OCI-LY7 (cell line): ENCODE measurements at regions not wholly inside any gene's neighbourhood (a gene's known extent, or its start where the extent isn't known, plus 50 kb on each side); places are given as distances from the start of the nearest gene placed in this dataset.
A peak's percentile ranks its signal among the peaks of the same experiment; 100 is the strongest.

ENCODE experiments used
- CTCF ChIP-seq: fragments of 200-600 bp; sonication (generic); conservative IDR thresholded peaks from 2 replicates; pipeline ENCODE4 v1.5.1; 2014; ENCODE audit warnings: mild to moderate bottlenecking, antibody characterized with exemption, low read length, moderate library complexity, mixed read lengths
- EZH2phosphoT487 ChIP-seq: fragments of 200-600 bp; sonication (generic); IDR thresholded peaks from 2 replicates; pipeline ENCODE4 v1.6.1; 2018; ENCODE audit warnings: low read depth, borderline replicate concordance, mild to moderate bottlenecking, mixed run types, antibody characterized with exemption, low read length, moderate library complexity, mixed read lengths

DNA sequence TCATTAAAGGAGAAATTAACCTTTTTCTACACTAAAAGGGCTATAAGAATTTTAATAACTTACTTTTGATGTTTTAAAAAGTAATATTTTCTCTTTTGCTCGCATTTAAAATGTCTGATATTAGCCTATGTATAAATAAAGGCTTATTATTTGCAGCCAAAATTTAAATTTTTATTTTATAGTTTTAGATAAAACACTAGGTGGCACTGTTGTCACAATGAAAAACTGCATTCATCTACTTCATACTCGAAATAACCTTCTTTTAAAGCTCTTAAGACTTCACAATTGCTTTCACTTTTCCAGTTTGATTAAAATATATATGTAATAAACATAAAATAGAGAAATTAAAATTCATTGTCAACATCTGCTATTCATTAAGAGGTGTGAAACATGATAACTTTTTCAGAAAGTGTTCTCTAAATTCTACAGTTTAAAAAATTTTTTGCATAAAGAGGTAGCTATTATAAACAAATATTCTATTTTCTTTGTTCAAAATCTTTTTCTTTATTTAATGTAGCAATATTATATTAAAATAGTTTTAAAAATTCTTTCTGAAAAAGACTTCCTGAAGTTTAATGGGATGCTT lies 78.8 kb upstream of the DEFB112 start:
- TF ChIP-seq CTCF: peak; percentile 86
- TF ChIP-seq EZH2phosphoT487: no peak
